ENCODE measurements at regions not wholly inside any gene's neighbourhood (a gene's known extent, or its start where the extent isn't known, plus 50 kb on each side); places are given as distances from the start of the nearest gene placed in this dataset.

DNA sequence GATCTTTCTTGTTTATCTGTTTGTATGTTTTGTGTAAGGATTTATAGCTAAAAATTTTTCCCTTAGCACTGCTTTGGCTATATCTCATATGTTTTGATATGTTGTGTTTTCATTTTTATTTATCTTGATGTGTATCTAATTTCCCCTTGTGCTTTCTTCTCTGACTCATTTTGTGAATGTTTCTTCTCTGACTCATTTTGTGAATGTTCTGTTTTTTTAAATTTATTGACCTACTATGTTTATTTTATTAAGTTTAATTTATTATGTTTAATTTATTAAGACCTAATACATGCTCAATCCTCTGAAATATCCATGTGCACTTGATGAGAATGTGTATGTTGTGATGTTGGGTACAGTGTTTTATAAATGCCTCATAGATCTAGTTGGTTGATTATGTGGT, 793.5 kb upstream of the CADM2 start:
- H3K27ac ChIP-seq = no peak overlapping the region
- no peak for TF ChIP-seq ZFX (IDR thresholded peaks at IDR 0.05)
- TF ChIP-seq, protein P1, sequence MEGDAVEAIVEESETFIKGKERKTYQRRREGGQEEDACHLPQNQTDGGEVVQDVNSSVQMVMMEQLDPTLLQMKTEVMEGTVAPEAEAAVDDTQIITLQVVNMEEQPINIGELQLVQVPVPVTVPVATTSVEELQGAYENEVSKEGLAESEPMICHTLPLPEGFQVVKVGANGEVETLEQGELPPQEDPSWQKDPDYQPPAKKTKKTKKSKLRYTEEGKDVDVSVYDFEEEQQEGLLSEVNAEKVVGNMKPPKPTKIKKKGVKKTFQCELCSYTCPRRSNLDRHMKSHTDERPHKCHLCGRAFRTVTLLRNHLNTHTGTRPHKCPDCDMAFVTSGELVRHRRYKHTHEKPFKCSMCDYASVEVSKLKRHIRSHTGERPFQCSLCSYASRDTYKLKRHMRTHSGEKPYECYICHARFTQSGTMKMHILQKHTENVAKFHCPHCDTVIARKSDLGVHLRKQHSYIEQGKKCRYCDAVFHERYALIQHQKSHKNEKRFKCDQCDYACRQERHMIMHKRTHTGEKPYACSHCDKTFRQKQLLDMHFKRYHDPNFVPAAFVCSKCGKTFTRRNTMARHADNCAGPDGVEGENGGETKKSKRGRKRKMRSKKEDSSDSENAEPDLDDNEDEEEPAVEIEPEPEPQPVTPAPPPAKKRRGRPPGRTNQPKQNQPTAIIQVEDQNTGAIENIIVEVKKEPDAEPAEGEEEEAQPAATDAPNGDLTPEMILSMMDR (conservative IDR thresholded peaks at IDR 0.05) = no peak

DNA sequence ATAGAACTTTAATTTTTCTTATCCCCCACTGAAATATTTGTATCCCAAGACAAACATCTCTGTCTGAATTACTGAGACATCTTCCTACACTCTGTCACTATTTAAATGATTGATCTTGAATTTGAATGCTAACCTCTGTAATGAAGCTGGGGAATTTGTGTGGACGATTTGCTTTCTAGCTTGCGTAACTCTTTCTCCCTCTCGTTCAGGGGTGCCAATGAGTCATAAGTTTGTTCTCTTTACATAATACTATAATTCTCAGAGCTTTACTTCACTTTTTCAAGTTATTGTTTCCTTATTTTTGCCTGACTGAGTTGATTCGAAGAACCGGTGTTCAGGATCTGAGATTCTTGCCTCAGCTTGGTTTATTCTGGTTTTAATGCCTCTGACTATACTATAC, 783.3 kb upstream of the CADM2 start:
- TF ChIP-seq, protein P1 (conservative IDR thresholded peaks at IDR 0.05) = no peak
- no peak for TF ChIP-seq ZFX (IDR thresholded peaks at IDR 0.05)
- H3K27ac ChIP-seq = no peak overlapping the region

DNA sequence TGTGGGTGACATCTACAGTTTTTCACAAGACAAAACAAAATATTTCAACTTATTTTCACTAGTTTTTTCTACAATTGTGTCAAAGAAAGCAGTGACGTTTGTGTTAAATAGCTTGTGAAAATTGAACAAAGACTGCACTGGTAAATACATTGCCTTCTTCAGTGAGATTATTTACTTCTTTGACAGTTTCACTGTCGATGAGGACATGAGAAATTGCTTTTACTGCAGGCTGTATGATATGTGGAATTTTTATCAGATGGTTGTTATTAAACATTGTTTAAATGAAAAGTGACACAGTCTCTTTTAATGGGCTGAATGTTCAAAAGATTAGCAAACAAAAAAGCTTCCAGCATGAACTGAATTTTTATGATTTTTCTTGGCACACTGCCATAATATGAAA, 773.9 kb upstream of the CADM2 start:
- H3K27ac ChIP-seq = no peak overlapping the region

DNA sequence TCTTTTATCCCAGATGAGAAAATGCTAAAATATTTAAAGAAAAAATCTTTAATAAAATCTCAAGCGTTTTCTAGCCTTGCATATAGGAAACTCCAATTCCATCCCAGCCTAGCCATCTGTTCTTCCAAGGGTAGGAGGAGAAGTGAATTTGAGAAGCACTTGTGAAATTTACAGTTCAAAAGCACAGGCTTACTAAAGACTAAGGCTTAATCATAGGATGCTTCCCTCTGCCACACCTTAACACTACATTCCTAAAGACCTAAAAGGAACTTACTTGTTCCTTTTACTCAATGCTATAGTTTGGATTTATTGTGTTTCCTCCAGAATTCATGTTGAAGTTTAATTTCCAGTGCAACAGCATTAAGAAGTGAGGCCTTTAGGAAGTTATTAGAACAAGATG, 764.8 kb upstream of the CADM2 start:
- TF ChIP-seq ZFX (IDR thresholded peaks at IDR 0.05) = no peak
- TF ChIP-seq, protein P1 (conservative IDR thresholded peaks at IDR 0.05) = no peak
- H3K27ac ChIP-seq = no peak overlapping the region

More for the DNA sequence above, 773.9 kb upstream of the CADM2 start:
- no peak for TF ChIP-seq ZFX (IDR thresholded peaks at IDR 0.05)
- TF ChIP-seq, protein P1 (conservative IDR thresholded peaks at IDR 0.05) = no peak

DNA sequence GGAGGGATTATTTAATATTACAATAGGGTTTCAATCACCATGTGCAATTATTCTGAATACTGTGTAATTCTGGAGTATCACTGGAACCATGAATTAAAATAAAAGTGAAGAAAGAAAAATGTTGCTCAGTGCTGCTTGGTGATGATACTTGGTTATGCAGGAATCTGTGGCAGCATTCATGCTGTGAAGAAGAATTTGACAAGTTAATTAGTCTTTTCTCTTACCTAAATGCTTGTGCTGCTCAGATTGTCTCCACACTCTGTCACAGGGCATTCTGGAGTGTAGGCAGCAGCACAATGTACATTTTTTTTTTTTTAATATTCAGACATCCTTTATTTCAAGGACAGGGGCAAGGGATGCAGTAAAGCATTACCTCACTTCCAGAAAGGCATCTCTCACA, 749.3 kb upstream of the CADM2 start:
- no peak for TF ChIP-seq ZFX (IDR thresholded peaks at IDR 0.05)
- TF ChIP-seq, protein P1 (conservative IDR thresholded peaks at IDR 0.05) = no peak
- H3K27ac ChIP-seq = no peak overlapping the region

DNA sequence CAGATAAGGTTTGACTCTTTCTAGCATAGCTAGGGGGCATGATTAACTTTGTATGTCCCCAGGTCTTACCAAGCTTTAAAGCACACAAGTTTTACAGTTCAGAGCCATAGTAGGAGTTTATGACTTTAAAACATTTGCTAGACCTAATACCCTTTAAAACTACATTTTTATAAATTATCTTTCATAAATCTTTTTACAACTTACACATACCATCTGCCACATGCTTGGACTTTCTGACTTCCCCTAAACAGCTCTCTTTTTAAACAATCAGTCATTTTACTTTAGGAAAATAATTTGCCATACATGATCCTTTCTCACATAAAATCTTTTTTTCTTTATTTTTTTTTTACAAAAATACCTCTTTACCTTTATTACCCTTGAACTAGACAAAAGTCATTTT, 735.3 kb upstream of the CADM2 start:
- no peak for TF ChIP-seq ZFX (IDR thresholded peaks at IDR 0.05)
- no peak overlapping the region for H3K27ac ChIP-seq

DNA sequence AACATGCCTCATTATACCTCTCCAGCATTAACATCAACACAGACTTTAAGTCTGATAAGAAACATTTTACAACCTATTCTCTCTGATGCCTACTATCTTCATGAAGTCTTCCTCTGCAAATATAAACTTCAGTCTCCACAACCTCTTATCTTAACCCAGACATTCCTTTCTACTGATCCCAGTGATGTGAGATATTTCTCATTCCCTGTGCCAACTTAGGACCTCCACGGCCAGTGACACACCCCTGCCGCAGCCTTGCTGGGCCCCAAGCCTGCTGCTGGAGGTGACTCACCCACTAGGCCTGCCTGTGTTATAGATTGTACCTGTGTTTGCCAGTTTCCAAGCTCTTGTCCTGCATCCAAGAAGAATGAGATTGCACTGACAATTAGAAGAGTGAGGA, 734.5 kb upstream of the CADM2 start:
- H3K27ac ChIP-seq = no peak overlapping the region
- TF ChIP-seq, protein P1 (conservative IDR thresholded peaks at IDR 0.05) = no peak
- TF ChIP-seq ZFX (IDR thresholded peaks at IDR 0.05) = no peak

DNA sequence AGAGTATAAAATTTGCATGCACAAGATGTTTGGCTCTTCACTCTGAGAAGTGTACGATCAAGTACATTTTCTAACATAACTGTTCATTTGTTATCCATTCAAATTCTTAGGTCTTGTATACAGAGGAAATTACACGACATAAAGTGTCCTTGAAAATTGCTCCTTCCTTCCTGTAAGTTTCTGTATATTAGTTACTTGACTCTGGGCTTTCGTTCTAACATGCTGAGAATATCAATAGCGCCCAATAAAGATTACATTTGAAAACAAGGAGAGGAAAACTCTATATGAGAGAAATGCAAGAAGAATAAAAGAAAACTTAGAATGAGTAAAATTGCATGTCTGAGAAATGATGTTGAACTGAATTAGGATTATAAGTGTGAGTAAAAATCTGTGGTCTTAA, 722.5 kb upstream of the CADM2 start:
- TF ChIP-seq ZFX (IDR thresholded peaks at IDR 0.05) = no peak
- TF ChIP-seq, protein P1 (conservative IDR thresholded peaks at IDR 0.05) = no peak
- H3K27ac ChIP-seq = no peak overlapping the region
